Mesenchymal stem cell (in vitro differentiated cells and primary cell): ENCODE measurements at regions not wholly inside any gene's neighbourhood (a gene's known extent, or its start where the extent isn't known, plus 50 kb on each side); places are given as distances from the start of the nearest gene placed in this dataset.
A peak's percentile ranks its signal among the peaks of the same experiment; 100 is the strongest.

ENCODE experiments used
- DNase-seq: peaks from one replicate; pipeline ENCODE4 v3.0.0-alpha.2; 2013
- H2AFZ ChIP-seq: one replicate; pipeline ENCODE4 v1.6.1; 2013; ENCODE audit warnings: low read depth, mild to moderate bottlenecking, control low read depth, inconsistent platforms, low read length, moderate library complexity
- H2AK5ac ChIP-seq: 2 replicates; pipeline ENCODE4 v1.6.1; 2013; ENCODE audit warnings: low read length, moderate library complexity, mild to moderate bottlenecking, inconsistent platforms; ENCODE audit not compliant: severe bottlenecking
- H2BK120ac ChIP-seq: one replicate; pipeline ENCODE4 v1.6.1; 2013; ENCODE audit warnings: low read depth, mild to moderate bottlenecking, inconsistent platforms, low read length, moderate library complexity
- H2BK12ac ChIP-seq, 2 experiments: one replicate each; pipeline ENCODE4 v1.6.1; 2013; ENCODE audit warnings: inconsistent platforms in 2 of 2, low read length in 2 of 2, mild to moderate bottlenecking in 2 of 2, moderate library complexity in 2 of 2, control low read depth in 1 of 2
- H2BK15ac ChIP-seq: one replicate; pipeline ENCODE4 v1.6.1; 2013; ENCODE audit warnings: mild to moderate bottlenecking, low read depth, inconsistent platforms; ENCODE audit not compliant: poor library complexity, severe bottlenecking
- H2BK5ac ChIP-seq: 2 replicates; pipeline ENCODE4 v1.6.1; 2013; ENCODE audit warnings: low read depth, mild to moderate bottlenecking, low read length, control low read depth, inconsistent platforms; ENCODE audit not compliant: poor library complexity, severe bottlenecking
- H3K14ac ChIP-seq, 2 experiments: one replicate each; pipeline ENCODE4 v1.6.1; 2013; ENCODE audit warnings: inconsistent platforms in 2 of 2, low read length in 2 of 2, control low read depth in 1 of 2, mild to moderate bottlenecking in 1 of 2, moderate library complexity in 1 of 2
- H3K18ac ChIP-seq, 2 experiments: one replicate each; pipeline ENCODE4 v1.6.1; 2013; ENCODE audit warnings: inconsistent platforms in 2 of 2, low read length in 2 of 2, control low read depth in 1 of 2, low read depth in 1 of 2, mild to moderate bottlenecking in 1 of 2
- H3K23ac ChIP-seq, 2 experiments: one replicate each; pipeline ENCODE4 v1.6.1; 2013; ENCODE audit warnings: inconsistent platforms in 2 of 2, low read length in 2 of 2, mild to moderate bottlenecking in 2 of 2, moderate library complexity in 2 of 2, control low read depth in 1 of 2
- H3K27ac ChIP-seq: 2 replicates; pipeline ENCODE4 v1.5.1; 2013; ENCODE audit warnings: mild to moderate bottlenecking, moderate library complexity, low read length, control low read depth, inconsistent platforms; ENCODE audit not compliant: poor library complexity, severe bottlenecking
- H3K27me3 ChIP-seq, 2 experiments: 2 replicates each; pipeline versions ENCODE4 v1.6.1 to v1.7.0; 2013; ENCODE audit warnings: low read length in 2 of 2, mild to moderate bottlenecking in 2 of 2, moderate library complexity in 2 of 2, control low read depth in 1 of 2, inconsistent platforms in 1 of 2; ENCODE audit not compliant: control insufficient read depth in 1 of 2, insufficient read depth in 1 of 2
- H3K36me3 ChIP-seq, 2 experiments: 2 replicates each; pipeline versions ENCODE4 v1.6.1 to v1.7.0; 2013; ENCODE audit warnings: low read length in 2 of 2, control low read depth in 1 of 2, inconsistent platforms in 1 of 2, low read depth in 1 of 2, mild to moderate bottlenecking in 1 of 2; ENCODE audit not compliant: insufficient read depth in 2 of 2, control insufficient read depth in 1 of 2
- H3K4ac ChIP-seq, 2 experiments: one replicate each; pipeline ENCODE4 v1.6.1; 2013; ENCODE audit warnings: inconsistent platforms in 2 of 2, low read length in 2 of 2, mild to moderate bottlenecking in 2 of 2, moderate library complexity in 2 of 2, control low read depth in 1 of 2, low read depth in 1 of 2
- H3K4me1 ChIP-seq: 2 replicates; pipeline ENCODE4 v1.6.1; 2013; ENCODE audit warnings: low read depth, low read length, control low read depth; ENCODE audit not compliant: control insufficient read depth, insufficient read depth
- H3K4me2 ChIP-seq: 2 replicates; pipeline ENCODE4 v1.6.1; 2013; ENCODE audit warnings: low read length, mild to moderate bottlenecking, inconsistent platforms; ENCODE audit not compliant: poor library complexity, severe bottlenecking
- H3K4me3 ChIP-seq, 2 experiments: 2 replicates each; pipeline versions ENCODE4 v1.5.1 to v1.7.0; 2013; ENCODE audit warnings: low read length in 2 of 2, mild to moderate bottlenecking in 2 of 2, control low read depth in 1 of 2, low read depth in 1 of 2; ENCODE audit not compliant: insufficient read depth in 1 of 2
- H3K79me1 ChIP-seq: replicated peaks from 2 replicates; pipeline ENCODE4 v1.6.1; 2013; ENCODE audit warnings: mild to moderate bottlenecking, control low read depth, low read length, inconsistent platforms; ENCODE audit not compliant: poor library complexity, severe bottlenecking
- H3K9ac ChIP-seq: 2 replicates; pipeline ENCODE4 v1.7.0; 2013; ENCODE audit warnings: mild to moderate bottlenecking, low read length, moderate library complexity
- H3K9me3 ChIP-seq: 2 replicates; pipeline ENCODE4 v1.7.0; 2013; ENCODE audit warnings: mild to moderate bottlenecking, low read length; ENCODE audit not compliant: control insufficient read depth
- H4K8ac ChIP-seq: one replicate; pipeline ENCODE4 v1.6.1; 2013; ENCODE audit warnings: inconsistent platforms, mild to moderate bottlenecking, low read length, moderate library complexity
- H4K91ac ChIP-seq: one replicate; pipeline ENCODE4 v1.6.1; 2013; ENCODE audit warnings: mild to moderate bottlenecking, low read length, inconsistent platforms
- WGBS: methylation state at CpG from one replicate; pipeline ENCODE4 v1.1.7; 2013; ENCODE audit warnings: mixed read lengths; 5-methylcytosine and 5-hydroxymethylcytosine counted together

GRCh38 chr5:20287640-20288039 lies 299.6 kb upstream of the CDH18 start:
- WGBS = 89% methylated on average over 2 of the region's 4 CpGs
- Histone ChIP-seq H3K18ac (no peak overlapping the region), H3K4ac (no peak overlapping the region), H3K27me3 (no peaks in the 10 kb centered on the region), H2BK15ac (no peak overlapping the region), H2BK120ac (no peak overlapping the region), H3K4me1 (no peaks in the 10 kb centered on the region), H3K14ac (no peak overlapping the region), H3K36me3 (no peaks in the 10 kb centered on the region), H2AK5ac (no peak overlapping the region), H3K9me3 (no peaks in the 10 kb centered on the region), H3K4me3 (no peak overlapping the region), H3K79me1 (no peaks in the 10 kb centered on the region), H3K4me2 (no peak overlapping the region), H4K8ac (no peak overlapping the region), H2AFZ (no peak overlapping the region), H3K23ac (no peak overlapping the region), H3K9ac (no peak overlapping the region), H3K27ac (no peak overlapping the region), H4K91ac (no peak overlapping the region), H2BK12ac (no peak overlapping the region), H2BK5ac (no peak overlapping the region)
- DNase-seq = no peak

GRCh38 chr5:20286512-20286911 lies 298.5 kb upstream of the CDH18 start:
- peak overlapping the region; percentile 31 for H2BK5ac ChIP-seq
- H3K4ac ChIP-seq = no peak overlapping the region
- peak overlapping the region; percentile 24 for H3K9ac ChIP-seq
- no peak overlapping the region for H3K4me2 ChIP-seq
- H3K18ac ChIP-seq = no peak overlapping the region
- H3K4me1 ChIP-seq = no peaks in the 10 kb centered on the region
- H3K79me1 ChIP-seq = no peaks in the 10 kb centered on the region
- H2BK15ac ChIP-seq = no peak overlapping the region
- no peak overlapping the region for H3K4me3 ChIP-seq
- no peak overlapping the region for H2BK12ac ChIP-seq
- H3K27ac ChIP-seq = no peak overlapping the region
- no peaks in the 10 kb centered on the region for H3K27me3 ChIP-seq
- no peak overlapping the region for H2BK120ac ChIP-seq
- H3K23ac ChIP-seq = no peak overlapping the region
- no peak for DNase-seq
- no peaks in the 10 kb centered on the region for H3K9me3 ChIP-seq
- no peak overlapping the region for H4K91ac ChIP-seq
- H3K14ac ChIP-seq = no peak overlapping the region
- H2AK5ac ChIP-seq = no peak overlapping the region
- no peak overlapping the region for H2AFZ ChIP-seq
- no peaks in the 10 kb centered on the region for H3K36me3 ChIP-seq
- H4K8ac ChIP-seq = no peak overlapping the region

- no peak overlapping the region for H2BK120ac ChIP-seq
- 75% methylated on average over 5 of the region's 5 CpGs for whole genome bisulfite sequencing
- H3K4ac ChIP-seq = no peak overlapping the region
- H2BK5ac ChIP-seq = no peak overlapping the region
- no peak for DNase-seq
- peak overlapping the region; percentile 46 for H3K9ac ChIP-seq
- no peak overlapping the region for H2BK12ac ChIP-seq
- no peak overlapping the region for H4K8ac ChIP-seq
- H3K27me3 ChIP-seq = no peaks in the 10 kb centered on the region
- H4K91ac ChIP-seq = no peak overlapping the region
- H3K79me1 ChIP-seq = no peaks in the 10 kb centered on the region
- H3K14ac ChIP-seq = no peak overlapping the region
- no peak overlapping the region for H3K18ac ChIP-seq
- H2AK5ac ChIP-seq = no peak overlapping the region
- no peak overlapping the region for H2BK15ac ChIP-seq
- peaks cover 17% of the 10 kb centered on the region for H3K9me3 ChIP-seq
- no peak overlapping the region for H3K4me2 ChIP-seq
- peak overlapping the region; percentile 16 for H3K27ac ChIP-seq
- H2AFZ ChIP-seq = no peak overlapping the region
- peaks cover 8% of the 10 kb centered on the region for H3K4me1 ChIP-seq
- no peaks in the 10 kb centered on the region for H3K36me3 ChIP-seq
- H3K4me3 ChIP-seq = no peak overlapping the region
- no peak overlapping the region for H3K23ac ChIP-seq
Measured at GRCh38 chr5:20276959-20277263, 288.9 kb upstream of the CDH18 start.

GRCh38 chr5:20276061-20276958 lies 288.3 kb upstream of the CDH18 start:
- Histone ChIP-seq H4K91ac (no peak overlapping the region), H2BK5ac (no peak overlapping the region), H3K4ac (no peak overlapping the region), H2AK5ac (no peak overlapping the region), H3K4me1 (peaks cover 8% of the 10 kb centered on the region), H2BK15ac (no peak overlapping the region), H3K27me3 (no peaks in the 10 kb centered on the region), H3K4me2 (no peak overlapping the region), H3K36me3 (no peaks in the 10 kb centered on the region), H3K4me3 (peak overlapping the region in 1 of 2 experiments; percentile 23), H2AFZ (no peak overlapping the region), H3K9ac (peak overlapping the region; percentile 46), H3K27ac (peak overlapping the region; percentile 27), H3K23ac (no peak overlapping the region), H3K79me1 (no peaks in the 10 kb centered on the region), H4K8ac (no peak overlapping the region), H3K14ac (no peak overlapping the region), H2BK120ac (no peak overlapping the region), H2BK12ac (no peak overlapping the region), H3K9me3 (peaks cover 17% of the 10 kb centered on the region), H3K18ac (no peak overlapping the region)
- DNase-seq = peak; percentile 20
- 90% methylated on average over 3 of the region's 3 CpGs for WGBS
